HepG2 (cell line): ENCODE measurements at regions not wholly inside any gene's neighbourhood (a gene's known extent, or its start where the extent isn't known, plus 50 kb on each side); places are given as distances from the start of the nearest gene placed in this dataset.

Experiments
- EP300 ChIP-seq, 3 experiments: sonication (generic) in 1 of 3; formaldehyde crosslinking in 1 of 3; IDR thresholded peaks; 2 replicates each; pipeline versions ENCODE4 v1.5.1 to v1.6.1; 2011 to 2020; ENCODE audit warnings: low read depth in 2 of 3, low read length in 2 of 3, borderline replicate concordance in 1 of 3, improper control_type of control experiment in 1 of 3, mild to moderate bottlenecking in 1 of 3, missing genetic modification reagents in 1 of 3, moderate library complexity in 1 of 3
- ETV6 ChIP-seq: sonication (generic); formaldehyde crosslinking; conservative IDR thresholded peaks from 2 replicates; pipeline ENCODE4 v1.4.0; 2020; ENCODE audit warnings: missing genetic modification reagents
- U2AF1 ChIP-seq: fragments of 200-400 bp; formaldehyde crosslinking; optimal IDR thresholded peaks from 2 replicates; pipeline ENCODE3; 2017; ENCODE audit warnings: mild to moderate bottlenecking, low read depth, low read length
- ZNF335 ChIP-seq: sonication (generic); formaldehyde crosslinking; IDR thresholded peaks from 2 replicates; pipeline ENCODE4 v1.4.0; 2020; ENCODE audit warnings: missing genetic modification reagents

DNA sequence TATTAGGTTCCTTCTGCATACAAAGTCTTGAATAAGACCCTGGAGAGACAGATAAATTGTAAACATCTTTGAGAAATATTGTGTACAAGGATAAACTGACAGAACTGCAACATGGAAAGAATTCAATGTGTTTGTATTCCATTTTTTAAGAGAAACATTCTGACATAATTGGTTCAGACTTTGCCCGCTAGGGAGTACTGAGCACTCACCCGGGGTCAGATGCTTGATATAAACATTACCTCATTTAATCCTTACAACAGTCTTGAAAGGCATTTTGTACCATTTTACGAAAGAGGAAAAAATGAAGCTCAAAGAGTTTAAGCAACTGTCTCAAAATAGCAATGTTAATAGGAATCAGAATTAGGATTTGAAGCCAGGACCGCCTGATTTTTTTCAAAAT is 416.7 kb upstream of the CRIM1 start:
- no peak for TF ChIP-seq EP300 (IDR thresholded peaks at IDR 0.05; ENCODE audit: low read depth in 2 of 2, low read length in 2 of 2)
- no peak for TF ChIP-seq EP300 (CRISPR knock-in tag; IDR thresholded peaks at IDR 0.05; ENCODE audit: borderline replicate concordance)
- no peak for TF ChIP-seq ETV6 (CRISPR knock-in tag)
- no peak for TF ChIP-seq ZNF335 (CRISPR knock-in tag)
- TF ChIP-seq U2AF1 = no peak
